Non-pigmented ciliary epithelial cell (primary cell): ENCODE measurements at regions not wholly inside any gene's neighbourhood (a gene's known extent, or its start where the extent isn't known, plus 50 kb on each side); places are given as distances from the start of the nearest gene placed in this dataset.
"Not testable (repeated sequence)": the region's sequence is repeated elsewhere in the genome, so short reads cannot be mapped to it uniquely, and the experiment has no call there.

Source experiments
- DNase-seq: peaks from one replicate; pipeline ENCODE4 v3.0.0-alpha.2; 2010; ENCODE audit warnings: low read depth

DNA sequence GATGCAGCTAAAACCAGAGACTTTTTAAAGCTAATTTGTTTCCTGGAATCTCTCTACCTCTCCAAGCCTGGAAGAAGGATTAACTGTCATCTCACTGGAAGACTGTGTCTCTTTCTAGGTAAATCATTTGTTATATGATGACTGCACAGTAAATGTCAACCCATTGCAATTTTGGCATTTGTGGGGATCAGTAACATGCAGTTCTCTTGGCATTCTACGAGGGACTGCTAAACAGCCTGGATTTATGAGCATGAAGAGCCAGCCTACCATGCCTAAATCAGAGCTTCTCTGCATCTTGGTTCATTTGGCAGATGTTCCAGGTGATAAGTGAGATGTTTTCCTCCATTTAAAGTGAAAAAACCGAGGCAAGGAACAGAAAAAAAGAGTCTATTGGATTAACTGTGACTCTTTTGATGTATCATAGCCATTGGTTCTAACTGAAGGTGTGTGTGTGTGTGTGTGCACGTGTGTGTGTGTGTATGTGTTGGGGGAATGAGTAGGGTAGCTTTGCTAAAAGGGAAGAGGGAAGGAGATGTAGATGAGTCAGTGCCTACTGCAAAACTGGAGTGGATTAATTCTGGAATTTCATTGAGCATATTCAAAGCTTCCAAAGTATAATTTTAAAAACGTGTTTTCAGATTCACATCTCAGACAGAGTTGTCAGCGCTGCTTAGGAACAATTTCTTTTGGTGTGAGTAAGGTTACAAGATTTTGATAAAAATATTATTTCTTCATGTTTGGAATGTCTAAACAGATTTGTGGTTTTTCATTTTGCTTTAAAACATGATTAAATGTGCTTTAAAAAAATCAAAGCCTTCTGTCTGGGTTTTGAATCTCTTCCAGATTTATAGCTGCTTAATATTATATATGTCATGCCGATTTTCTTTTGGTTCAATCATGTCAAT lies 123.2 kb upstream of the LNX1 start:
- no peak for DNase-seq

DNA sequence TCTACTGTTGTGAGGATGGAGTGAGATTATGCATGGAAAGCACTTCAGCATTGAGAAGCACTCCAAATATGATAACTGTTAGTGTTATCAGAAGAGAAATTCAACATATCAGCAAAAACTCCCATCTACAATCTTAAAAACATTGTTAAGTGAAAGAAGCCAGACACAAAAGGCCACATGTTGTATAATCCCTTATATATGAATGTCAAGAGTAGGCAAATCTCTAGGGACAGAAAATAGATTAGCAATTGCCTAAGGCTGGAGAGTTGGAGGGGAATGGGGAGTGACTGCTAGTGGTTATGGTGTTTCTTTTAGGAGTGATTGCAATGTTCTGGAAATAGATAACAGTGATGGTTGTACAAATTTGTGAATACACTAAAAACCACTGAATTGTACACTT lies 122.5 kb upstream of the LNX1 start:
- no peak for DNase-seq

DNA sequence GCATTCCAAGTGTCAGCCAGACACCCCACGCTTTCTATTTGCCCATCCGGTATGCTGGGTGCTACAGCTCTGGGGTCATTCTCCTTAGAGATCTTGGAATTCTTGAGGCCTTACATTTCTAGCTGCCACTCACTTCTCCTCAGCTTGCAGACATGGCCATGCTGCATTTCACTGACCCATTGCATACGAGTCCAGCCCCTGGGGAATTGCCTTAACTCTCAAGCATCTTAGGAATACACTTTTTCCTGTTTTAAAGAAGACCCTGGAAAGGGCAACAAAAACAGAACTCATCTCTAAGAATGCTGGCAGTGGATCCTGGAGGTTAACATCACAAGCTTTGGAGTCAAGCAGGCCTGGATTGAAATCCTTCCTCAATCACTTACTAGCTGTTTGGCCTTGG lies 122.0 kb upstream of the LNX1 start:
- DNase-seq = no peak

DNA sequence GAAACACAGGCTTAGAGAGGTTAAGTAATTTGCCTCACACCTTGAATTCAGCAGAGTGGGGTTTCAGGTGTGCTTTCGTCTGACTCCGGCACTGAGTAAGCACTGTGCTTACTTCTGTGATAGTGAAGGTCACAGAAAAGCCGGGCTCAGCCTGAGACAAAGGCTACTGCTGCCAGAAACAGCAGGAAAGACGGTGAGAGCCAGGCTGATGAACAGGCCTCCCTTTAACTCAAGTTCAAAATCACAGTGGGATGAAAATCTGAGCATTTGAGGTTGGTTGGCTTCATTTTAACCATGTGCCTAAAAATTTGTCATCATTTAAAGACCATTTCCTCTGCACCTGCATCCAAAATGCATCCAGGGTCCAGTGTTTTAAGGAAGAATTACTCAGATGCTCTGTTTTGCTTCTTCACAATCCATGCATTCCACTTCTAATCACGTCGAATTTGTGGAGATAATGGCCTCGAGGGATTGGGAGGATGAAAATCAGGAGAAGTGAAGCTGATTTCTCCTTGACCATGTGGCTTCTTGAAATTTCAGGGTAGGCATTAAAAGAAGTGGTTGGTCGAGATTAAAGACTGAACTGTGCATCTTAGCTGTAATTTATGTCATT lies 121.2 kb upstream of the LNX1 start:
- no peak for DNase-seq

DNA sequence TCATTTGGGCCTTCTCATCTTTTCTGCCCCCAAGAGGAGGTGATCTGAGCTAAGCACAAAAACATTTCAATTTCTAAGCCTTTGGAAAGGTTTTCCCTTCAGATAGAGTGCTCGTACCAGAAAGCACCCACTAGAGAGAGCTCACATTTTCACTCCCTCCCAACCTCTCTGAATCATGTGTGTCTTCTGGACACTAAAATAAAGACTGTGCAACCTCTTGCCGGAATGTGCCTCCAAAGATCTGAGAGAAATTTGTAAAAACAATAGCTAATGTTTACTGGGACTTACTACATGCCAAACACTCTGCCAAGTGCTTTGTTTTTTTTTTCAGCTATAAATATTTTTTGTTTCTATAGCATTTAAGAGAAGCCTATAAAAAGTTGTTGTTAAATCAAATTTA lies 120.6 kb upstream of the LNX1 start:
- no peak for DNase-seq

DNA sequence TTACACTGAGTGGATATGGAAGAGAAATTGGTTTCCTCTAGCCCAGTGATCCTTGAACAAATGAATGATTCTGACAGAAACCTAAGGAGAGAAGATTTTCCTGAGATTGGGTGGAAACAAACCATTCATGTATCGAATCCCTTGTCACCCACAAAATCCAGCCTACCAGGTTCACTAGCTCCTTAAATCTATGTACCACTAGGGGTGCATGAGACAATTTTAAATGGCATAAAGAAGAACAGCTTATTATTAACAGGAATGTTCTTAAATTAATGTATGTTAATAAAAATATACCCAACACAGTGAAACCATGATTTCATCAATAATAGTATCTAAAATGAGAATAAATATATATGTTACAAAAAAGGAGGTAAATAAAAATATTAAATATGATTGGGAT lies 118.4 kb upstream of the LNX1 start:
- DNase-seq = no peak

DNA sequence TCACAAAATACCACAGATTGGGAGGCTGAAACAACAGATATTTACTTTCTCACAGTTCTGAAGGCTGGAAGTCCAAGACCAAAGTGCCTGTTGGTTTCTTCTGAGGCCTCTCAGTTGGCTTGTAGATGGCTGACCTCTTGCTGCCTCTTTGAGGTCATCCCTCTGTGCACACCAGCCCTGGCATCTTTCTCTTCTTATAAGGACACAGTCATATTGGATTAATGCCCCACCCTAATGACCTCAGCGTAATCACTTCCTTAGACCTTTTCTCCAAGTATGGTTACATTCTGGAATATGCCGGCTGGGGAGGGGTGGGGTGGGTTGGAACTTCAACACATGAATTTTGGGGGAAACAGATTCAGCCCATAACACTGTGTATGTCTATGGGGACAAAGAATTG lies 116.2 kb upstream of the LNX1 start:
- no peak for DNase-seq

DNA sequence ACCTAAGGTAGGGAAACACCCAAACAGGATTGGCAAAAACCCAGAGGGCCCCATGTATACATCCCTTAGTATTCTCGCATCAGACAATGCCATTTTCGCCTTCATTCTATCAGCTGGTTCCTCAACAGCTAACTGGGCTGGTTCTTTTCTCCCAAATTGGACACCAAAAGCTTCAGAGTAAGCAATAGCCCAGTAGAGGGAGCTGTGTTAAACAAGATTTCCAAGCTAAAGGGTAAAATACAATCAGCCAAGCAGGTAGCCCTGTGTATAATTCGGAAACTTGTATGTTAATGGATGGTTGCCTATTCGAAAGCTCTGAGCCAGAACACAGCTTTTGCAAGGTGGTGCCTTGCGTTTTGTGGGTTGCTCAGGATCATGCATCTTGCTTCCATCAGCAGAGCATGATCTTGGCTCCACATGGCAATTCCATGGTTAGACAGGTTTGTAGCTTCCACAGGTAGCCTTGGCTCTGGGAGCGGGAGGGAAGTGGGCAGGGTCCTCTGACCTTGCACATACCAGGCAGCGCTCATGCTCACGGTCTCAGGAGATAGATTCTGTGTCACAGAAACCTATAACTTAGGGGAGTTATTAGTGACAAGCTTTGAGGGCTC lies 115.2 kb upstream of the LNX1 start:
- DNase-seq = no peak

DNA sequence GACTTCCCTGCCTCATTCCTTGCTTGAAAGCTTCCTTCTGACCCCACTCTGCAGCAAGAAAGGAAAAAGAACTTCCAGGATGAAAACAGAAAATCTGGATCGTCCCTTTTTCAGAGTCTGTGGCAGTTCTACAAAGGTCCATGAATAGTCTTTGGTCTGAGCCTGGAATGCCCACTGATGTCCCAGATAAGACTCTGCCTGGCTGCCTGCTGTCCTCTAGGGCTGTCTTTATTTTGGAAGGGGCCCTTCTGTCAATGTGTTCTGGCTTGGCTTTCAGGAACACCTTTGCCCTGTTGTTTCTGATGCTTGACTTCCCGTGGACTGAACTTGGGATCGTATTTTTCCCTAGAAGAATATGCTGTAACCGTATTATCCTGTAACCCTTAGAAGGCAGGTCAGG lies 114.7 kb upstream of the LNX1 start:
- no peak for DNase-seq

DNA sequence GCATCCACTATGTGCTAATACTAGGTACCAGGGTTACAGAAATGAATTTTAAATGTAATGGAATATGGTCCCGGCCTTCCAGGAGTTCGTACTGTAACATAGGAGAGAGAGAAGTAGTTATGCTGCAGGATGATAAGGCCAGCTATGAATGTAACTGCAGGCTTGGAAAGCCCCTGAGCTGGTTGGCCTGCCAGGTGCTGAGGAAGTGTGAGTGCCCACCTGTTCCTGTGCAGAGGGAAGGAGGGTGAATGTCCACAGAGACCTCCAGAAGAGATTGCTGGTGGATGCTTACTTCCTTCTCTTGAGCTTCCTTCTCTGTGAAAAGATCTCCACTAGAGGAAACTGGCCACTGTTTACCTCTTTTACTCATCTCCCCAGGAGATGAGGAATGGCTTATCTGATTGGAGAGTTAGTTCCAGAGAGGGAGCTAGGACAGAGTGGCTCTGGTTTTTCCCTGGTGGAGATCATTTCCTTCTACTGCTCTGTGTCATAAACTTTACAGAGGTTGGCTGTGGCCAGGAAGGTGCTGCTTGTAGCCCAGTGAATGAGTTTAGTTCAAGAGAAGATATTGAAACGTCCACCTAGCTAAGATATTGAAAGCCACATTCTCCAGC lies 114.0 kb upstream of the LNX1 start:
- no peak for DNase-seq

DNA sequence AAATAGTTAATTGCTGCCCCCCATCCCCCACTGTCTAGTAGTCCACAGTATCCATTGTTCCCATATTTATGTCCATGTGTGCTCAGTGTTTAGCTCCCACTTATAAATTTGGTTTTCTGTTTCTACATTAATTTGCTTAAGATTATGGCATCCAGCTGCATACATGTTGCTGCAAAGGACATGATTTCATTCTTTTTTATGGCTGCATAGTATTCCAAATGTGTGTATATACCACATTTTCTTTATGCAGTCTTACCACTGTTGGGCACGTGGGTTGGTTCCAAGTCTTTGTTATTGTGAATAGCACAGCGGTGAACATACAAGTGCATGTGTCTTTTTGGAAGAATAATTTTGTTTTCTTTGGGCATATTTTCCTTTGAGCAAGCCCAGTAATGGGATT lies 113.0 kb upstream of the LNX1 start:
- DNase-seq = no peak

DNA sequence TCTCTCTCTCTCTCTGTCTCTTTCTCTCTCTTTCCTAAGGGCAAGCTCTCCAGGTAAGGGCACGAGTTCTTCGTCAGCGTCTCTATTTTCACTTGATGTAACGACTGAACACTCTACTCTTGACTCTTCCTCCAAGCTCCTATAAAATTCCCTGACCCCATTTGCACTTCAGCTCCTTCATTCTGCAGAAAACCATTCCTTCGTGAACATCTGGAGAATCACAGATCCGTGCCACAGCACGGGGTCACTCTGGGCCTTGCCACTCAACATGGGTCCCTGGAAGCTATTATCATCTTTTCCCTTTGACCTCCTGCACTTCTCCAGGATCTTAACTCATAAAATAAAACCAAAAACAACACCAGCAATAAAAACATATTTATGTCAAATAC lies 112.0 kb upstream of the LNX1 start:
- no peak for DNase-seq

DNA sequence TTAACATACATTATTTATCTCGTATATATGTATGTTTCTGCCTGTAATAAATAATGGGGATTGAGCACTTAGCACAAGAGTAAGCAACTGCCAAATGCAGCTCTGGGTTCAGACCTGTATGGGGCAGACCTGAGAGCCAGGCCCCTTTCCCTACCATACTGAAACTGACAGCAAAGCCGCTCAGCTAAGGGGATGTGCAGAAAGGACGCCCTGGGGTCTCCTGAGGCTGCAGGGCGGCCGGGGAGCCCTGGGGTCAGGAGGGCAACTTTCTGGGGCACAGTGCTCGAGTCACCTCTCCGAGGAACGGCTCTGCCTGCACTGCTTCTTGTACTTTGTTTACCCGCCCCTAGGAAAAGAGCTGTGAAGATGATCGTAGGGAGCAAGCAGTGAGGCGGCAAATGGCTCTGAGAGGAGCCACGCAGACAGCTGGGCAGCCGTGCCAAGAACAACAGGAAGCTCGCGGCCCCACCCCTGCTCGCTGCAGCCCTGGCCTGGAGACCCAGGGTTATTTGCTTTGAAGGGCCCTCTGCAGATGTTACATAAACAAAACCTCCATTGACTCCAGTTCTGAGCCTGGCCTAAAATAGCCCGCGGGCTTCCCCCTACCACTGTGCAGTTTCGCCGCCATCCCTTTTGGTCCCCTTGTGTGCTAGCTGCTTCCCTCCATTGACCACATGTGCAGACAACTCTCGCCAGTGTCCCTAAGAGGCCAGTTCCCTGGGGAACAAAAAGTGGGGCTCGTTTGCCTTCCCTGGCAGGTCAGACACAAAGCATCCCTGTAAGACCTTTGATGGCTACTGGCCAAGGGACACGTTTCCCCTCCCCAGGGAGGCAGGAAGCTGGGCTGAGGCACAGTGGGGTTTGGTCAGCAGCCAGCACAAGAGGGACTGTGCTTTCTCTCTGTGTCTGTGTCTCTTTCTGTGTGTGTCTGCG lies 111.3 kb upstream of the LNX1 start:
- no peak for DNase-seq

DNA sequence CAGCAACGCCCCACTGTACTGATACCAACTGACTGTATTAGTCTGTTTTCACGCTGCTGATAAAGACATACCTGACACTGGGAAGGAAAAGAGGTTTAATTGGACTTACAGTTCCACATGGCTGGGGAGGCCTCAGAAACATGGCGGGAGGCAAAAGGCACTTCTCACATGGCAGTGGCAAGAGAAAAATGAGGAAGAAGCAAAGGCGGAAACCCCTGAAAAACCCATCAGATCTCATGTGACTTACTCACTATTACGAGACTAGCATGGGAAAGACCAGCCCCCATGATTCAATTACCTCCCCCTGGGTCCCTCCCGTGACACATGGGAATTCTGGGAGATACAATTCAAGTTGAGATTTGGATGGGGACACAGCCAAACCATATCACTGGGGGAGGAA lies 110.0 kb upstream of the LNX1 start:
- not testable (repeated sequence) for DNase-seq

DNA sequence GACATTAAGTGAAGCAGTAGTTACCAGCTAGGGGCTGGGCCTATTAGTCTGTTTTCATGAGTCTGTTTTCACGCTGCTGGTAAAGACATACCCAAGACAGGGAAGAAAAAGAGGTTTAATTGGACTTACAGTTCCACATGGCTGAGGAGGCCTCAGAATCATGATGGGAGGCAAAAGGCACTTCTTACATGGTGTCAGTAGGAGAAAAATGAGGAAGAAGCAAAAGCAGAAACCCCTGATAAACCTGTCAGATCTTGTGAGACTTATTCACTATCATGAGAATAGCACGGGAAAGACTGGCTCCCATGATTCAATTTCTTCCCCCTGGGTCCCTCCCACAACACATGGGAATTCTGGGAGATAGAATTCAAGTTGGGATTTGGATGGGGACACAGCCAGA lies 108.0 kb upstream of the LNX1 start:
- not testable (repeated sequence) for DNase-seq

DNA sequence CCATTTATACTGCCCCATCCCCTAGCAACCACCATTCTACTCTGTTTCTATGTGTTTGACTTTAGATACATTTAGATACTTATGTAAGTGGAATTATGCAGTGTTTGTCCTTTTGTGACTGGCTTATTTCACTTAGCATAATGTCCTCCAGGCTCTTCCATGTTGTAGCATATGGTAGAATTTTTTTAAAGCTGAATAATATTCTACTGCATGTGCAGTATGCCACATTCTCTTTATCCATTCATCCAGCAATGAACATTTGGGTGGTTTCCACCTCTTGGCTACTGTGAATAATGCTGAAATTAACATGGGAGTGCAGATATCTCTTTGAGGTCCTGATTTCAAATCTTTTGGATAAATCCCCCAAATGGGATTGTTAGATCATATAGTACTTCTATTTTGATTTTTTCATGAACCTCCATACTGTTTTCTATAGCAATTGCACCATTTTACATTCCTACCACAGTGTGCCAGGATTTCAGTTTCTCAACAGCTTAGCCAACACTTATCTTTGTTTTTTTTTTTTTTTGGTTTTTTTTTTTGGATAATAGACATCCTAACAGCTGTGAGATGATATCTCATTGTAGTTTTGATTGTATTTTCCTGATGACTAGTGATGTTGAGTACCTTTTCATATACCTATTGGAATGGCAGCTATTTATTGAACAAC lies 105.9 kb upstream of the LNX1 start:
- DNase-seq = no peak

DNA sequence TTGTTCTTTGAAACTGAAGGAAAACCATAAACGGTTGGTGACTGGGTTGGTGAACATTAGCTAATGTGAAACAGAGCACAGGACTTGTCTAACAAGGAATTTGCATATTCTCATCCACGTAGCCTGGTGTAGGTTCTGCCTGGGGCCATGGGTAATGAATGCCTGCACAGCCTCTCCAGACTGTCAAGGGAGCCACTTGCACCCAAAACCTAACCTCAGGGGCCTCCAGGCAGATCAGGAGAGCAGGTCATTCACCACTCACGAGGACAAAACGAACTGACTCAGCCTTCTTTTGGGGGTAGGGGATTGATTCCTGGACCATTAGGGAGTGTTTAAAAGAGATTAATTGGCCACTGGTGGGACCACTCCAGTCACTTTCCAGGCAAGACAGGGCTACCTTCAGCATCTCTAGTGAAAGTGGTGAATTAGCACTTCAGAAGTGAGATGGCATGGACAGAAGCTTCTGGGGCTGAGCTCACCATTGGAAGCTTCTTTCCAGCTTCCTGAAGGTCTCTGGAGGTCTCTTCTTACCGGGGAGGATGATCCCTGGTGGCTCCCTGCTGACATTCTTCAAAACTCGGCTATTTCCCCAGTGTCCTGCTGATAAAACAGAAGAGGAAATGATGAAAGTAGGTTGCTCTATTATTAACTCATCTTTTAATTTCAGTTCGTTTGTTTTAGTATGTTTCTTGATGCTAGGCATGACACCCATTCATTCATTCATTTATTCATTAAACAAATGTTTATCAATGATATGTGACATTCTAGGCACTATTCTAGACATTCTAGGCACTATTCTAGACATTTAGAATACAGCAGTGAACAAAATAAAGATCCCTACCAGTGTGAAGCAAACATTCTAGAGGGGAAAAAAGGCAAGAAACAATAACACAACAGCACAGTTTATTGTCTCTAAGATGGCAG lies 104.5 kb upstream of the LNX1 start:
- no peak for DNase-seq

DNA sequence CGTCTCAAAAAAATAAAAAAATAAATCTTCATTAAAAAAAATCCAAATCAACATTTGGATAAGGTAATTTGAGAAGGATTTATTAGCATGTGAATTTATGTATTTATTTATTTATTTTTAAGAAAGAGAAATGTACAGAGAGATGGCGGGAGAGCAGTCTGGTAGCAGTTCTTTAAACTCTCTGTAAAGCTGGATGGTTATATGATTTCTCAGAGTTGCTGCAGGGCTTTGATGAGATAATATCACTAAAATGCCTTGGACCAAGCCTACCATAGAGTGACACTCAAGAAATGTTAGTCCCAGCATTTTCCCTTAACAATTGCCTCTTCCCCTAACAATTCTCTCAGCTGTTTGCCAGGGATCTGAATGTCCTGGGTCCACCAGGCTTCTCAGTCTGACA lies 103.4 kb upstream of the LNX1 start:
- DNase-seq = no peak

DNA sequence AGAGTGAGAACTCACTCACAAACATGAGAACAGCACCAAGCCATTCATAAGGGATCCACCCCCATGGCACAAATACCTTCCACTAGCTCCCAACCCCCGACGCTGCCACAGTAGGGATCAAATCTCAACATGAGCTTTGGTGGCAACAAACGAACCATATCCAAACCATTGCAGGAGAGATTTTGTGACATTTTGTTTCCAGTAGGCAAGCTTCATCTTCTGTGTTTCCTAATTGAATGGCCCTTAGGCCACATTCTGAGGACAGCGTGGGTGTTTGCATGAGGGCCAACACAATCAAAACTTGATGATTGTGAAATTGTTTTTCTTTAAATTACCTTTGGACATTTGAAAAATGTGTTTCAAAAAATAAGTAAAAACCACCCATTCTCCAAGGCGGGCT lies 102.6 kb upstream of the LNX1 start:
- no peak for DNase-seq

DNA sequence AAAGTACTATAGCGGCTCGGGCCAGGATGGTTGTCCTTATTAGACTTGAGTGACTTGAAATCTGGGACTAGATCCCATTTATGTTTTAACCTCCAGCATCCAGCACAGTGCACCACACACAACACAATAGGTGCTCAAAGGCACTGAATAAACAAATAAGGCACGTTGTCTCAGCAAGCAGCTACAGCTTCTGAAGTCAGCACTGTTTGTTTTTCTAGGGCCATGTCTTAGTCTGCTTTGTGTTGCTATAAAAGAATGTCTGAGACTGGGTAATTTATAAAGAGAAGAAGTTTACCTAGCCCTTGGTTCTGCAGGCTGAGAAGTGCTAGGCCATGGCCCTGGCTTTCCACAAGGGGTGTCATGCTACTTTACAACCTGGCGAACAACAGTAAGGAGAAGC lies 102.1 kb upstream of the LNX1 start:
- DNase-seq = no peak
